Sigmoid colon (tissue), 4 donors: ENCODE measurements at regions not wholly inside any gene's neighbourhood (a gene's known extent, or its start where the extent isn't known, plus 50 kb on each side); places are given as distances from the start of the nearest gene placed in this dataset.

Experiments used
- CTCF ChIP-seq, 4 experiments: fragments of 450-650 bp in 3 of 4; fragments of 200-600 bp in 1 of 4; IDR thresholded peaks; one replicate each; pipeline ENCODE4 v1.5.1; 2016 to 2019; ENCODE audit warnings: antibody characterized with exemption in 4 of 4, mild to moderate bottlenecking in 3 of 4, moderate library complexity in 2 of 4
- EP300 ChIP-seq, 4 donors: sonication (generic); formaldehyde crosslinking; IDR thresholded peaks; one replicate each; pipeline ENCODE4 v1.6.1; 2017; ENCODE audit warnings: antibody characterized with exemption in 4 of 4
- POLR2A ChIP-seq, 2 donors: fragments of 450-650 bp; IDR thresholded peaks; one replicate each; pipeline ENCODE4 v1.6.1; 2016; ENCODE audit warnings: antibody characterized with exemption in 2 of 2, mild to moderate bottlenecking in 2 of 2, moderate library complexity in 2 of 2
- POLR2AphosphoS5 ChIP-seq, 4 donors: sonication (generic); formaldehyde crosslinking; IDR thresholded peaks; one replicate each; pipeline ENCODE4 v1.6.1; 2017; ENCODE audit warnings: antibody characterized with exemption in 4 of 4

GRCh38 chr7:106757846-106758245, 96.9 kb upstream of the CCDC71L start:
- TF ChIP-seq POLR2A (IDR thresholded peaks at IDR 0.05) (no peak), EP300 (IDR thresholded peaks at IDR 0.05) (no peak), CTCF (IDR thresholded peaks at IDR 0.05) (no peak), POLR2AphosphoS5 (IDR thresholded peaks at IDR 0.05) (no peak)
